Motor neuron (in vitro differentiated cells): ENCODE measurements at regions not wholly inside any gene's neighbourhood (a gene's known extent, or its start where the extent isn't known, plus 50 kb on each side); places are given as distances from the start of the nearest gene placed in this dataset.

Experiments
- ATAC-seq, 8 experiments: fragments of 200-7000 bp; cut with Tn5 transposase; replicated peaks in 6 of 8; 2 replicates each; pipeline ENCODE4 v1.8.0; 2021; ENCODE audit warnings: mild to moderate bottlenecking in 8 of 8, moderate library complexity in 8 of 8
- H3K27ac ChIP-seq, 2 donors: fragments of 250-450 bp; sonication (Bioruptor Pico); 2 replicates each; pipeline ENCODE4 v1.9.0; 2021; ENCODE audit warnings: antibody characterized with exemption in 2 of 2, mild to moderate bottlenecking in 2 of 2, moderate library complexity in 1 of 2
- H3K4me1 ChIP-seq, 2 donors: fragments of 250-450 bp; sonication (Bioruptor Pico); replicated peaks in 1 of 2; 2 replicates each; pipeline ENCODE4 v1.6.1; 2021; ENCODE audit warnings: antibody characterized with exemption in 2 of 2, mild to moderate bottlenecking in 2 of 2, moderate library complexity in 1 of 2
- H3K4me3 ChIP-seq, 5 donors: fragments of 250-450 bp; sonication (Bioruptor Pico); 2 replicates each; pipeline ENCODE4 v1.9.0; 2021; ENCODE audit warnings: antibody characterized with exemption in 5 of 5, mild to moderate bottlenecking in 5 of 5, moderate library complexity in 4 of 5
- WGBS, 10 experiments: fragments of 450-650 bp; shearing (Covaris generic); methylation state at CpG; one replicate each; pipeline ENCODE4 v1.0.0; 2022; 5-methylcytosine and 5-hydroxymethylcytosine counted together
- in situ Hi-C, 9 experiments: fragments of 400-800 bp; cut with MboI; loops; one replicate each; pipeline ENCODE4 v1.15.0; 2021; ENCODE audit warnings: low sequenced_read_pairs in 9 of 9, low pct_unique_long_range_greater_than_20kb in 2 of 9; ENCODE audit not compliant: unreplicated experiment in 9 of 9

DNA sequence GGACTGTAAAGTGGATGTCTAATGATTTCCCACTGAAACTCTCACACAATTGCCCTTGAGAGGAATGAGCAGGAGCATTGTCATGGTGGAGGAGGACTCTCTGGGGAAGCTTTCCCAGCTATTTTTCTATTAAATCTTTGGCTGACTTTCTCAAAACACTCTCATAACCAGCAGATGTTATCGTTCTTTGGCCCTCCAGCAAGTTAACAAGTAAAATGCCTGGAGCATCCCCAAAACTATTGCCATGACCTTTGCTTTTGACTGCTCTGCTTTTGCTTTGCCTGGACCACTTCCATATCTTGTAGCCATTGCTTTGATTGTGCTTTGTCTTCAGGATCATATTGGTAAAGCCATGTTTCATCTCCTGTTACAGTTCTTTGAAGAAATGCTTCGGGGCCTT, 120.2 kb upstream of the PDE5A start:
- Histone ChIP-seq H3K4me1 (no peaks in the 10 kb centered on the region), H3K27ac (no peak overlapping the region), H3K4me3 (no peak overlapping the region)
- ATAC-seq: no peak
- WGBS, 10 experiments: 0 to 94% (median 17%) methylated on average over 1 to 2 of the region's 2 CpGs; no CpG with 5 or more reads in 3 of the 10 experiments
- in situ Hi-C loops: no loop called here

DNA sequence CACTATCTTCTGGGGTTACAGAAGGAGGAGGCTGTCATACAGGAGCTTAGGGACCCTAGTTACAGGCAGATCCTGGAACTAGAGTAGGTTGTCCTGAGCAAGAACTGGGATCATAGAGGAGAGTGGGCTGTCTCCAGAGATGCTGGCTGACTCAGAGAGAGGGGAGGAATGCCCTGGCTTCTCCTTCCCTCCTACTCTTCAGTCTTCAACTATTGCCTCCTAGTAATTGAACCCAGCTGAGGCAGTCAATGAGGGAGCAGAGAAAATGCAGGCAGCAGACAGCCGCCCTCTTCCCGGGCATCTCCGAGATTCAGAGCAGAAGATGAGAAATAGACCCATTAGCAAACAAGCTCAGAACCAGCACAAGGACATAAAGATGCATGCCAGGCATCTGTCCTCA, 118.3 kb upstream of the PDE5A start:
- Histone ChIP-seq H3K27ac (no peak overlapping the region), H3K4me3 (no peak overlapping the region), H3K4me1 (no peaks in the 10 kb centered on the region)
- in situ Hi-C loops: no loop called here
- ATAC-seq: peak in 1 of 8 experiments; percentile 56
- 0 to 100% (median 96%) methylated on average over 1 to 3 of the region's 3 CpGs; no CpG with 5 or more reads in 5 of the 10 experiments for WGBS, 10 experiments

DNA sequence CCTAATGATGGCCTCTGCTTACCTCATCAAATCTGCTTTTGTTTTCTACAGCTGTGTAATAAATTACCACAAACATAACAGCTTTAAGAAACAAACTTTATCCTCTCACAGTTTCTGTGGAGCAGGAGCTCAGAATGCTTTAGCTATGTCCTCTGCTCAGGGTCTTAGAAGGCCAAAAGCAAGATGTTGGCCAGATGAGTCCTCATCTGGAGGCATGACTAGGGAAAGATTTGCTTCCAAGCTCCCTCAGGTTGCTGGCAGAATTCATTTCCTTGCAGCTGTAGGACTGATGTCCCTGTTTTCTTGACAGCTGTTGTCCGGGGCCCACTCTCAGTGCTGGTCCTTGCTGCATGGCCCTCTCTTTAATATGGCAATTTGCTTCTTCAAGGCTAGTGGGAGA, 116.7 kb upstream of the PDE5A start:
- Histone ChIP-seq H3K27ac (no peak overlapping the region), H3K4me1 (no peaks in the 10 kb centered on the region), H3K4me3 (no peak overlapping the region)
- in situ Hi-C loops: no loop called here
- no peak for ATAC-seq
- WGBS, 10 experiments: 80% methylated on average over 1 of the region's 1 CpG; no CpG with 5 or more reads in 8 of the 10 experiments

DNA sequence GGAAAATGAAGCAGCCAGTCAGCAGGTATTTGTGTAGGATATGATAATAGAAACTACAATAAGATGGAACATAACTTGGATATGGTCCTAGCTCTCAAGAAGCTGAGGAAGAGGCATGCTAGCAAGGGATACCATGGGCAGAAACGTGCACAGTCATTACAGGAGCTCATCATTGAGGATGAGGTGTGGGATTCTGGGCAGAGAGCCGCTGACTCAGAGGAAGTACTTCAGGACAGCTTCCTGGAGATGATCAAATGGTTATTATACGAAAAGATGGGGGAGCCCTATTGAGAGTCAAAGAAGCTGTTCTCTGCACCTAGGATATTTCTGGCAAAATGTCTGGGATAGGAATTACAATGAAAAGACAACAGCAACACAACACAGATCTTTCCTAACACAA, 116.0 kb upstream of the PDE5A start:
- H3K4me1 ChIP-seq: no peaks in the 10 kb centered on the region
- in situ Hi-C loops: no loop called here
- H3K27ac ChIP-seq: no peak overlapping the region
- no peak overlapping the region for H3K4me3 ChIP-seq
- no peak for ATAC-seq
- 0 to 100% (median 70%) methylated on average over 1 to 3 of the region's 3 CpGs; no CpG with 5 or more reads in 5 of the 10 experiments for WGBS, 10 experiments

DNA sequence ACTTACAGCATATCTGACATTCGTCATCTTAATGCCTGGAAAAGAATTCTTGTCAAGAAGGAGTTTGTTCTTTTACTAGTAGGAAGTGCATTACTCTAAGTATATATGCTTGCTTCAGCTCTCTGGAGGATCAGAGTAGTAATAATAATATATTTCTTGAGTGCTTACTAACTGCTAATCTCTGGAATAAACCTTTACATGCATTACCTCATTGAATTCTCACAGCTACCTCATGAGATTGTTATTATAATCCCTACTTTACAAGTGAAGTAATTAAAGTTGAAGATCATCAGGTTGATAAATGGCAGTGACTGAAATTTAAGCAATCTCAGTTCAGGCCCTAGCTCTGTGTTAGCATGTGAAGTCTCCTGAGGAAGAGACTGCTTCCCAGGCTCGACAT, 115.0 kb upstream of the PDE5A start:
- Histone ChIP-seq H3K27ac (no peak overlapping the region), H3K4me3 (no peak overlapping the region), H3K4me1 (no peaks in the 10 kb centered on the region)
- no peak for ATAC-seq
- in situ Hi-C loops: no loop called here
- WGBS, 10 experiments: 5 to 71% (median 48%) methylated on average over 1 to 2 of the region's 2 CpGs; no CpG with 5 or more reads in 2 of the 10 experiments

DNA sequence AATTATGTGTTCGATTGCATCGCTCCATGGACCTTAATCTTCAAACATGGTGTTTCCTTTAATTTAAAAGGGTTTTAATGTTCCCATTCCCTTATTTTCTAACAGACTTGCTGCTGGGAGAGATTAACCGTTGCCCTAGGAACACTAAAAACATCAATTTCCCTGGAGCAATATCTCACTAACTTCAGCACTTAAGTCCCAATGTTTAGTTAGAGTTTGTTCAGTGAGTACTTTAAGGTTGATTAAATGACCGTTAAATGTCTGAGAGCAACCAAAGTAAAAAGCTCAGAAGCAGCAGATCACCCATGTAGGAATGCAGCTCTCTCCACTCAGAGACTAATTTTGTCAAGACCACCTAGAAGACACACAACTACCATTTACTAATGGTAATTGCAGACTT, 111.2 kb upstream of the PDE5A start:
- WGBS, 10 experiments: 0 to 100% (median 63%) methylated on average over 1 to 4 of the region's 4 CpGs
- Histone ChIP-seq H3K4me1 (no peaks in the 10 kb centered on the region), H3K27ac (no peak overlapping the region), H3K4me3 (no peak overlapping the region)
- in situ Hi-C loops: no loop called here
- peak in 1 of 8 experiments; percentile 41 for ATAC-seq

DNA sequence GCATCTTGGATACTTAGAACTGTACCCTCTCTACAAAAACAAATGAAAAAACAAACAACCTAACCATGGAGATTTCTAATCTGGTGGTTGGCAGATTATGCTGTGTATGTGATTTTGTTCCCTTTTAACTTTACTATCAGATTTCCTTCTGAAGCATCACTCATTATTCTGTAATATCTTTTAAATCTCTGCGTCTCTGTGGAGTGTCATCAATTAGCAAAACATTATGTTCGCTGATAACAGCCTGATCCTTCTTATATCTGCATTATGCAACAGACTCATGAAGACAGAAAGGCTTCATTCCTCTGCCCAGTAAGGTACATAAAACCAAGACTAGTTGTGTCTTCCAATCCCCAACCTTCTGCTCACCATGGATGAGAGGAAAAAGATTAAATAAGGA, 110.3 kb upstream of the PDE5A start:
- no peak for ATAC-seq
- in situ Hi-C loops: no loop called here
- Histone ChIP-seq H3K27ac (no peak overlapping the region), H3K4me3 (no peak overlapping the region), H3K4me1 (no peaks in the 10 kb centered on the region)
- WGBS, 10 experiments: 33 to 100% (median 92%) methylated on average over 1 to 2 of the region's 2 CpGs; no CpG with 5 or more reads in 1 of the 10 experiments

DNA sequence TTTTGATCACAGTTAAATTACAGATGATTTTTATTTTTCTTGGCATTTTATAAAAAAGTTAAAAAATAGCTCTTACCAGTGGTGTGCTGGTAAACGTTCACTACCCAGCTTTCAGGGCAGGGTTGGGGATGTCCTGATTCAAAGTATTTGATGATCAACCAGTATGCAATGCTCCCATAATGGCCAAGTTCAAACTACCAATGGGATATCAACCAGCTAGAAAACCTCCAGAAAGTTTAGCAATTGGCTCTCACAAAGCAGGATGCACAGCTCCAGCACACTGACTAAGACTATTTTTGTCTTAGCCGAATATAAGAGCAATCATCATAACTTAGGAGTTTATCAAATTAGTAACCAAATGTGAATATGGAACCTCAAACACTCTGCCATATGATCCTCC, 108.0 kb upstream of the PDE5A start:
- no peak for ATAC-seq

DNA sequence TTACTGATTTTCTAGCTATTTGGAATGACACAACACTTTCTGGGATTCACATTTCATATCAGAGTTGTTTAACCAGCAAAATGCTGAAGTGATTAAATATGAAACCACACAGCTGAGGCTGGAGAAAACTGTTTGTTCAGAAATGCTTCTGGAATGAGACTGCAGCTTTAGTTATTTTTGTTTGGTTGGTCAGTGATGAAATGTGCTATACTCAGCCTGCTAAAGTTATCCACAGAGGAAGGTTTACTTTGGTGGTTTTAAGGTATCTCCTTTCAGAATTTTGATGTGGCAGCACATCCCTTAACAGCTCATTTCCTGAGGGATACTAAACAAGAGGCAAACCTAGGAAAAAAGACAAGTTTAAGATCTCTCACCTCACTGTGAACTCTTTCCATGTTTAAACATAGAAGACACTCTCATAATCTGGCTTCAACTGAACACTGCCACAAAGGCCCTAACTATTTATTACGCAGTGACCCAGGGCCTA, 106.6 kb upstream of the PDE5A start:
- WGBS, 10 experiments: 56 to 100% (median 100%) methylated on average over 1 of the region's 1 CpG; no CpG with 5 or more reads in 2 of the 10 experiments
- peak in 1 of 8 experiments; percentile 18 for ATAC-seq
- H3K4me1 ChIP-seq: no peaks in the 10 kb centered on the region
- in situ Hi-C loops: no loop called here
- H3K4me3 ChIP-seq: no peak overlapping the region
- no peak overlapping the region for H3K27ac ChIP-seq

More for the DNA sequence above, 108.0 kb upstream of the PDE5A start:
- in situ Hi-C loops: no loop called here
- Histone ChIP-seq H3K4me1 (no peaks in the 10 kb centered on the region), H3K27ac (no peak overlapping the region), H3K4me3 (no peak overlapping the region)
- WGBS, 10 experiments: 0 to 100% (median 85%) methylated on average over 1 to 2 of the region's 2 CpGs

DNA sequence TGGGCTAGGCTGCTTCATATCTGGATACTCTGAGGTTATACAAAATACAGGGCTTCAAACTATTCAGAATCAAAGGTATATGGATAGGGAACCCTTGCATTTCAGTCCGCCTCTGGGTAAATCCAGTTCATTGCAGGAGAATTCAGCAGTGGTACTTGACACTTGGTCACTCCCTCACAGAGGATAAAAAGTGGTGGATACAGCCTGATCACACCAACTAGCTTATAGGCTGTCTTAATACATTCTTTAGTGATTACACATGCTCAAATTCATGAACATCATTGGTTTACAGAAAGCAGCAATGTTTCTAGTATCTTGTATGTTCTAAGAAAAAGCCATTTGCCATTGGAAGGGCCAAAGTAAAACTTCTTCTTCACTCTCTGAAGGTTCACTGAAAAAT, 104.8 kb upstream of the PDE5A start:
- Histone ChIP-seq H3K4me3 (no peak overlapping the region), H3K27ac (no peak overlapping the region), H3K4me1 (no peaks in the 10 kb centered on the region)
- 0 to 100% (median 100%) methylated on average over 1 of the region's 1 CpG; no CpG with 5 or more reads in 3 of the 10 experiments for WGBS, 10 experiments
- ATAC-seq: no peak
- in situ Hi-C loops: no loop called here

DNA sequence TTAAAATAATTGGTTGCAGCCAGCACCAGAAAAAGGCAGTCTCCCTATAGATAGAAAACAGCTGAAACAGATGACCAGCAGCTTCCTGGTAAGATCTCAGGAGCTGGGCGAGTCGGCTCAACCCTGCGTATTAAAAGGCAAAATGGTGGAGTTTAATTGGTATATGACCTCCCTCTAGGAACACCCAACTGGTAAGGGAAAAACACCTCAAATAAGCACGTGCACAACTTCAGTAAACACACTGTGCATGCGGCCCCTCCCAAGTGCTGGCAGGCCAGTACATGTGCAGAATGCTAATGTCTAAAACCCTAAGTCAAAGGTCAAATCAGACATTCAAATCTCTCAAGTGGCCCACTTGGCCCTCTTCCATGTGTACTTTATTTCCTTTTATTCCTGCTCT, 103.2 kb upstream of the PDE5A start:
- Histone ChIP-seq H3K4me1 (no peaks in the 10 kb centered on the region), H3K4me3 (no peak overlapping the region), H3K27ac (no peak overlapping the region)
- 38 to 100% (median 91%) methylated on average over 1 to 5 of the region's 5 CpGs; no CpG with 5 or more reads in 4 of the 10 experiments for WGBS, 10 experiments
- ATAC-seq: no peak
- in situ Hi-C loops: no loop called here

DNA sequence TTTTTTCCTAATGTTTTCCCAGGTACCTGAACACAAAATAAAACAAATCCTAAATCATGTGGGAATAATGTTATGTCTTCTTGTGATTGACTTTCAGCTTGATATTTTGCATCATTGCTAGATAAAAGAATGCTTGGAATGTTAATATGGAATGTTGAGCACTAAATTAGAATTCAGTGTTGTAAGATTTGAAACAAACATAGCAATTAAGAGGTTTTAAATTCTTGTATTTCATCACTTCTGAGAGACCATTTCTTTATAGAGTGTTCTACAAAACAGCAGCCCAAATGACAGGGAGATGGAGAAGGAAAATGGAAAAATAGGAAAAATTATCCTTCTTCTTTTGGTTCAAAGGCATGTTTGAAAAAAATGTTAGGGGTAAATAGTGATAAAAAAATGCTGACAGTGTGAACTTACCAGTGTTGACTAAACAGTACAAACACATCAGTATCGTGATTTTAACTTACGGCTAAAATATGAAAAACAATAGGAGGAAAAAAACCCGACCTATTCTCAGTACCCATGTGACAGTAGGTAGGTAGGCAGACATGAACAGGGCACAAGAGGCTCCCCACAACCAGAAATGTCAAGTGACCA, 102.6 kb upstream of the PDE5A start:
- no peak for ATAC-seq
- no peak overlapping the region for H3K27ac ChIP-seq
- no peak overlapping the region for H3K4me3 ChIP-seq
- in situ Hi-C loops: no loop called here
- WGBS, 10 experiments: 42 to 100% (median 79%) methylated on average over 1 to 3 of the region's 3 CpGs
- peaks cover 0 to under 1% of the 10 kb centered on the region in 2 donors for H3K4me1 ChIP-seq

DNA sequence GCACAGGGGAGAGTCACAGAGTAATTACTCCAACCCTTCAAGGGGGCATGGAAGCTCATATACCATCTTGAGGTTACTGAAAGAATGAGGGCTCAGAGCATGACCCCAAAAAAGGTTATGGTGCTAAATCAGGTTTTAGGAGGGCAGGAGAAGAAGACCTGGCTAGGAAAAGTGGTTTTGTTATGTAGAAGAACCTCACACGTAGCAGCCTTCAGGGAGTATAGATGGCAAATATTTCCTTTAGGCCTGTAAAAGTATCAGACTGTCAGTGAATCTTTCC, 102.0 kb upstream of the PDE5A start:
- no peak overlapping the region for H3K27ac ChIP-seq
- no peak for ATAC-seq
- 14 to 86% (median 44%) methylated on average over 1 of the region's 1 CpG; no CpG with 5 or more reads in 4 of the 10 experiments for WGBS, 10 experiments
- in situ Hi-C loops: no loop called here
- peaks cover 0 to 7% of the 10 kb centered on the region in 2 donors for H3K4me1 ChIP-seq
- H3K4me3 ChIP-seq: no peak overlapping the region
